AG20443 (cell line): ENCODE measurements at regions not wholly inside any gene's neighbourhood (a gene's known extent, or its start where the extent isn't known, plus 50 kb on each side); places are given as distances from the start of the nearest gene placed in this dataset.

ENCODE experiments used
- DNase-seq: peaks from one replicate; pipeline ENCODE4 v3.0.0; 2012; ENCODE audit warnings: low spot score, mixed read lengths

GRCh38 chrX:4249401-4249800, 536.0 kb upstream of the PRKX start:
- DNase-seq = no peak

GRCh38 chrX:4243759-4244158, 530.3 kb upstream of the PRKX start:
- no peak for DNase-seq

GRCh38 chrX:4240541-4241194, 527.2 kb upstream of the PRKX start:
- DNase-seq = no peak

- no peak for DNase-seq
Observed at GRCh38 chrX:4239650-4240540, 526.4 kb upstream of the PRKX start.

- DNase-seq = no peak
Observed at GRCh38 chrX:4238916-4239315, 525.5 kb upstream of the PRKX start.

- no peak for DNase-seq
Observed at GRCh38 chrX:4225086-4225485, 511.6 kb upstream of the PRKX start.

GRCh38 chrX:4206941-4207340, 493.5 kb upstream of the PRKX start:
- no peak for DNase-seq

GRCh38 chrX:4197971-4198370, 484.5 kb upstream of the PRKX start:
- DNase-seq = no peak

- DNase-seq = no peak
Observed at GRCh38 chrX:4193500-4194155, 480.2 kb upstream of the PRKX start.

- no peak for DNase-seq
Observed at GRCh38 chrX:4186331-4186730, 472.9 kb upstream of the PRKX start.

GRCh38 chrX:4185086-4185485, 471.6 kb upstream of the PRKX start:
- DNase-seq = no peak

- no peak for DNase-seq
Observed at GRCh38 chrX:4182408-4182806, 469.0 kb upstream of the PRKX start.

- no peak for DNase-seq
Observed at GRCh38 chrX:4181782-4182407, 468.4 kb upstream of the PRKX start.

GRCh38 chrX:4179031-4179430, 465.6 kb upstream of the PRKX start:
- no peak for DNase-seq

- DNase-seq = no peak
Observed at GRCh38 chrX:4175221-4175620, 461.8 kb upstream of the PRKX start.

- DNase-seq = no peak
Observed at GRCh38 chrX:4173743-4174142, 460.3 kb upstream of the PRKX start.

GRCh38 chrX:4151798-4152197, 438.3 kb upstream of the PRKX start:
- no peak for DNase-seq

- DNase-seq = no peak
Observed at GRCh38 chrX:4150259-4150658, 436.8 kb upstream of the PRKX start.

- no peak for DNase-seq
Observed at GRCh38 chrX:4129626-4130025, 416.2 kb upstream of the PRKX start.

- DNase-seq = no peak
Observed at GRCh38 chrX:4118666-4119530, 405.4 kb upstream of the PRKX start.

- no peak for DNase-seq
Observed at GRCh38 chrX:4110964-4111363, 397.5 kb upstream of the PRKX start.

GRCh38 chrX:4094926-4095325, 381.5 kb upstream of the PRKX start:
- no peak for DNase-seq
